GM21390 (cell line): ENCODE measurements at regions not wholly inside any gene's neighbourhood (a gene's known extent, or its start where the extent isn't known, plus 50 kb on each side); places are given as distances from the start of the nearest gene placed in this dataset.
"Not testable (repeated sequence)": the region's sequence is repeated elsewhere in the genome, so short reads cannot be mapped to it uniquely, and the experiment has no call there.

Experiments
- ATAC-seq: cut with Tn5 transposase; IDR thresholded peaks from one replicate; pipeline ENCODE4 v1.9.1; 2021; ENCODE audit not compliant: unreplicated experiment

DNA sequence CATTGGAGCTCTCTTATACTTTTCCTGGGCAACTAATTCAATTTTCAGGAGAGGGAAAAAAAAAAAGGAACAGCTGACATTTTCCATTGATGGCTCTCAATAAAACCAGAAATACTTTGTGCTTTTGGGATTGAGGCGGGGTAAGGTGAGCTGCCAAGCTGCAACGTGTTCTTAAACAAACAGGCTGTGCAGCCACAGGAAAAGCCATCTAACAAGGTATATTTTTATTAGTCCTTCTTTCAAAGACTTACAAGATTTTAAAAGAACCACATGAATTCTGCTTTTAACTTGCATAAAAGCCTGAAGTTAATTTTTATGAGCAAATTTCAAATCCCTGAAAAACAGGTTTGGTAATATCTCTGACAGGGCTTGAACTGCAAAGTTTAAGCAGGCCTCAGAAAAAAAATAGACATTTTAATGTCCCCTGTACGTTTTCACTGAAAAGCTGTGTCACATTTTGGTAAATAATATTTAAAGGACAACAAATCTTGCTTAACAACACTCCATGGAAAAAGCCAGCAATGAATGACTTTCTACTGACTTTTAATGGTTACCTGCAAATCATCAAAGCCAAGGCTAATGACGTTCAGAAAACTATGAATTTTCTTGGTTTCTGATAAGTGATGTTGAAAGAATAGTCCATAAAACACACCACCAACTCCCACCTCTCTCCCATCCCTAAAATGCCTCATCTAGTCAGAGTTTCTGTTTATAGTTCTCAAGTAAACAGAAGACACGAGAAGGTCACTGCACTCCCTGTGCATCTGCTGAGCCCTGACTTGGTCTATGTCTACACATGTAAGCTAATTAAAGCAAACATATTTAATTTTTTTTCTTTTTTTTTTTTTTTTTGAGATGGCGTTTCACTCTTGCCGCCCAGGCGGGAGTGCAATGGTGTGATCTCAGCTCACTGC is 433.6 kb downstream of the PIK3R1 start:
- ATAC-seq = no peak

DNA sequence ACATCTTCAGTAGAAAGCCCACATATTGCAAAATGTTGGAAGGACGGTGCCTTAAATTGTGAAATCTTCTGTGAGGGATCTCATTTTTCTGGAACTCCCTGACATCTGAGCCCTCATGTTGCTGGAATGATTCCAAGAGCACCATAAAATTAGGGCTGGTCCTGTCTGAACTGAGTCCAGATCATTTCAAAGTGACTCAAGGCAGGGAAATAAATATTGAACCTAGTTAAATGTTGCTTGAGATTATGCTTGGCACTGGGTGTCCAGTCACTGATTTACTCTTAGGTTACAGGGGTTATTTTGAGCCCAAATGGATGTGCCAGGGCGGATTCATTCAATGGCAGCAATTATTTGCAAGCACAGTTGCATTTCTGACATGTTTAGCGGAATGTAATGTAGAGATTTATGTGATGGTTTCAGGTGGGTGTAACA is 437.0 kb downstream of the PIK3R1 start:
- ATAC-seq = no peak

DNA sequence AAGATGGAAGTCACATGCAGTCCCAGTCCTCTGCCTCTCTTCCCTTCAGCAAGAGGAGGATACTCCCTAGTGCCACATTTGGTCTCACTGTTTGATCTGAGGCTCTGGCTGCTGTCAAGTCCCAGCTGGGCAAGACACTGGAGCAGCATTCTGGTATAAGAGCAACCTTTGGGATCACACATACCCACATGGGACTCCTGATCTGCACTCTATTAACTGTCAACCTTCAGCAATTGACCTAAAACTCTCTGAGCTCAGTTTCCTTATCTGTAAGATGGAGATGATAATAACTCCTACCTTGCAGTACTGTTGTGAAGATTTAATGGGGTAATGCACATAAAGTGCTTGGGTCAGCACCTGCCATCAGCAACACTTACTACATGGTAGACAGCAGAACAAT is 437.9 kb downstream of the PIK3R1 start:
- no peak for ATAC-seq

DNA sequence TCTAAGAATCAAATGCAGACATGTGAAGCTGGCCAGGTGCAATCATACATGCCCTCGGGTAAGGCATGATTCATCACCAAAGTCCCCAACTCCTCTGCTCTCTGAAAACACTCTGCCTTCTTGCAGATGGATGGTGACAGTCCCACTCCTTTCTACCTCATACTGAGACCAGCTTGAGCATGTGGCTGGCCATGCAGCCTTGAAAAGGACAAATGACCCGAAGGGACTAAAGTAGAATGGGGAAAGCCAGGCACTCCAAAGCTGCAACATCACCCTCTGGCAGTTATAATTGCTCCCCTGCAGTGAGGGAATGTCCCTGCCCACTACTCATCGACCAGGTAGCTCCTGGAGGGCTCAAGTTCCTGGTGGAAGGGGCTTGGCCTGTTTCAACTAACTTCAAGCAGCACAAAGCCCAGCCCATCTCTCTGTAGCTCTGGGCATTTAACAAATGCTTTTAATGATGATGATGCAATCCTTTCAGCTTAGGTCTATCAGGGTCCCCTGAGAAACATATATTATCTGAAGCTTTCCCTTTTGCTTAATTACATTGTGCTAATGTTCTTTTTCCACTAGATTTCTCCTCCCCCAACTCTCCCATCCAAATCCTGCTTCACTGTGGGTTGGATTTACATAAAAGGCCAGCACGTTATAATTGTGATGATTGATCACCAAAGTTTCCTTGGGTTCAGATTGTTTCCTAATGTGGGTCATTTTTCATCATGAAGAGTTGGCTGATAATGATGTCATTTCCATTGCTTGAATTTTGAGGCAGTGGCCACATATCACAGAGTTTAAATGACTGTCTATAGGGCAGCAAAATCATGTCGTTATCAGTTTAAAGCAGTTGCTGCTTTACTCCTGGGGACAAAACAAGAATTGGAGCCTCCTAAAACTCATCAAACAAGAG is 436.5 kb upstream of the SLC30A5 start:
- no peak for ATAC-seq

DNA sequence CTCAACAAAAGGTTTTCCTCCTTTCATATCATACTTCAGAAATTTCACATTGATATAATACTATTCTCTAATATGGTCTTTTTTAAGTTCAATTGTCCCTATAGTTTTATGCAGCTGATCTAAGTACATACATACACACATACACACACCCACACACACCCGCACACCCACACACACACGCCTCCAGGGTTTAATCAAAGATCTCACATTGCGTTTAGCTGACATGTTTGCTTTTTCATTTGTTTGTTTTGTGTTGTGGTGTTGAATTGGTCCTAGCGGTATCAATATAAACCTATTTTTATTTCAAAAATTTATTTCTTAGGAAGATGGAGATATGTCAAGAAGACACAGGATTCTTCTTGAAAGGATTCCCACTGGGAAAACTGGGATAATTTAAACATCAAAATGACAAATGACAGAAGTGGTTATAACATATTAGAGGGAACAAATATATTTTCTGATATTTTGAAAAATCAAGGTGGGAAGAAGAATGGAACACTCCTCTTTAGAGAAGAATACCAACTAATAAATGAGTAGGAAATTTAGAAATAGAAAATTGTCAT is 434.9 kb upstream of the SLC30A5 start:
- no peak for ATAC-seq

DNA sequence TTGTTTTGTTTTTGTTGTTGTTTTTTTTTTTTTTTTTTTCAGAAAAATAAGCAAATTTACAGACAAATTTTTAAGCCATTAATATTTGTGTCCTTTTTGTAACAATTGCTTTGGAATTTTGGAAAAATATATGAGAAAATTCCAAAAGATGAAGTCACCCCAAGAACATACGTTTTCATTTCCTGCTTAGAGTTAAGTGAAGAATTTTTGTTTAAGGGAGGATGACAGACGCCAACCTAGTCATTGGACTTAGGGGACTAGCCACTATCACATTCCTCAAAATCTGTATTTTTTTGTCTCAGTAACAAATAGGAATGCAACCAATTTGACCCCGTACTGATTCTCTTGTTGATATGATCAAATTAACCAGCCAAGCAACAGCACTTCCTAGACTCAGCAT is 433.9 kb upstream of the SLC30A5 start:
- no peak for ATAC-seq

DNA sequence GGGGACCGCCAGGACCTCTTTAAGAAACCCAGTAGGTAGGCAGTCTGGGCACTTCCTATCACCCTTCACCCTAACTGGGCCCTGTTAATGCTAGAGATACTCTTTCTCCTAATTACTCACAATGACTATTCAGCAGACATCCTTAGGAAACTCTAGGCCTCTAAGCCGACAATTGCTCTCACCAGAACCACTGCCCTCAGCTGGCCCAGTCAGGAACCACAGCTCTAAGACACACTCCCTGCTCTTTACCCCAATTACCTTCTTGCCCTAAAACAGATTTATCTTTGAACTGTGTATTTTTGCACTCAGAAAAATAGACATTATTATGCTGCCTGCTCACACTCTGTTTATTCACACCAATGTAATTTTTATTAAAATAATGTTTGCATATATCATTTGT is 432.6 kb upstream of the SLC30A5 start:
- no peak for ATAC-seq

DNA sequence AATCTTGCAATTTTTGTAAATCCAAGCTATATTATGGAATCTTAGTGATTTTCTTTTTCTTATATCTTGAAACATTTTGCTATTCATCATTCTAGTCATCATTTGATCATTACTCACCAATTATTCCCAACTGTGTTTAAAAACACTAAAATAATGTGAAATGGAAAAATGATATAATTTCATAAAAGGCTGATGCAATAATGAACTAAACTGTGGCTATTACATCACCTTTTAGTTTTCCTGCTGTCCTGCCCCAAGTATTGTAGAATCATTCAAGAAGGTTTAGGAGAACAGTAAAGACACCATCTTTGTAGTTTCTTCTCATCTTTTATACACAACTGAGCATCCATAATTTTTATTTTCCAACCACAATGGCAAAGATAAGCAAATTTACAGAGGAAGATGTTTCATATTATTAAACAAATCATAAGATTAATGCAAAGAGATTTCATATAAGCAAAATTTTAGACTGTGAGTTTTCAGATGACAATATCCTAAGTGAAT is 431.0 kb upstream of the SLC30A5 start:
- ATAC-seq = no peak

DNA sequence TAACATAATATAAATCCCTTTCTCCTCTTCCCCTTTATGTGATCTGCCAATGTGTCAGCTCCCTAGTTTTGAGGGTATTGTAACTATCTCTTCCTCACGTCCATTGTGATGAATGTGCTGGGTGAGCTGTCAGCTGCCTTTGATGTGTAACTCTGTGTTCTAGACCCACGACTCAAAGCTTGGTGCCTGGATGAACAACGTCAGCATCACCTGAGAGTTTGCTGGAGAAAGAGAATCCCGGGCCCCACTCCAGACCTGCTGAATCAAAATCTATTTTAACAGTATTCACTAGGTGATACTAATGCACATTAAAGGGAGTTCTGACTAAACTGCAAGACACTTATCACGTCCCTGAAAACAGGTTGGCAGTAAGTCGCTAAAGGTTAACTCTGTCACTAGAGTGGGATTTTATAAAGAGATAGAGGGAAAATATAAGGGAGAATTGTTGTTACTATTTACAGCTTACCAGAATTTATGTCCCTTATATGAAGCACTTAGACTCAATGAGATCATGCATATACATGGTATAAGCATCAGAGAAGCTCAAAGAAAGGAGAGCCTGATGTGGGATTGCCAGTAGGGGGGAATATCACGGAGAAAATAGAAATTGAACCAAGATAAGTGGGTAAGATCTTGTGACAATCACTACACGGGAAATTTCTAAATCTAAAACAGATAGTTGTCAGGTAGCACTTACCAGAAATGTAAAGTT is 423.8 kb upstream of the SLC30A5 start:
- ATAC-seq = no peak

DNA sequence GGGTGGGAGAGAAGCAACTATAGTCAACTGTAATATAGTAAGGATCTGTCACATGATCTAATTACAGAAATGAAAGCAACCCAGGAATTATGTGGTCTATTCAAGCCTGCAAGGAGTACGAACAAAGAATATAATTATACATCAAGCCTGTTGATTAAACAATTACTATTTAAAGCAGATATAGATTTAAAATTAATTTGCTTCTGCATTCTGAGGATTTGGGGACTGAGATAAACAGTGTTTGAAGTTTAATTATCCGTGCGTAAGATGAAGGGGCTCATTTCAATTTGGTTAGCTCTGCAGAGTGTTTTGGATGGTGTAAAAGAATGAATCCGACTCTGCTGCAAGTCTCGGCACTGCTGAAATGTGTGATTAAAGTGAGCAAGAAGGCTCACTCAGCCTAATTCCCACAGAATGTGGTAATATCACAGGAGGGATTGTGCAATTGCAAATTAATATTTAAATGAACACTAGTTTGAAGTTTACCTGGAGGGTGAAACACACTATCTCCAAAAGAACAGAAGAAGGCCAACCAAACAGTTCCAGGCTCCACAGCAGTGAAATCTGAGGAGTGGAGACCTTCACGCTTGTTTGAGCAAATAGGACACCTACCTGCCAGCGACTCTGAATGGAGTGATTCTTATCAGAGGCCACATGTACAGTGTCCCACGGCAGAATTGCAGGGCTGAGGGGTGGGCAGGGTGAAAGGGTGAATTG is 420.6 kb upstream of the SLC30A5 start:
- ATAC-seq = no peak

DNA sequence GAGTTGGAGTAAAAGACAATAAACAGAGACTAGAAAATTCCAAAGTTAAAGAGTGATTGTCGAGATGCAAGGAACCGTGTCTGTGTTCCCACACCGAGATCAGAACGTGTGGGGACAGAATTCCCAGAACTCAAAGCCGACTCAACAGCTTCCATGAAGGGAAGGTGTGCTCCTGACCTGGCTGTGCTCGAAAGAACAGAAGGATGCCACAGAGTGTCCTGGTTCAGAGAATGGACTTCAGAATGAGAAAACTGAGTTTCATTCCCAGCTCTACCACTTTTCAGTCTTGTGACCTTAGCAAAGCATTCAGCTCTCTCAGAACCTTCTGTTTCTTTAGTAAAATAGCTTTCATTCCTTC is 420.0 kb upstream of the SLC30A5 start:
- ATAC-seq = no peak

DNA sequence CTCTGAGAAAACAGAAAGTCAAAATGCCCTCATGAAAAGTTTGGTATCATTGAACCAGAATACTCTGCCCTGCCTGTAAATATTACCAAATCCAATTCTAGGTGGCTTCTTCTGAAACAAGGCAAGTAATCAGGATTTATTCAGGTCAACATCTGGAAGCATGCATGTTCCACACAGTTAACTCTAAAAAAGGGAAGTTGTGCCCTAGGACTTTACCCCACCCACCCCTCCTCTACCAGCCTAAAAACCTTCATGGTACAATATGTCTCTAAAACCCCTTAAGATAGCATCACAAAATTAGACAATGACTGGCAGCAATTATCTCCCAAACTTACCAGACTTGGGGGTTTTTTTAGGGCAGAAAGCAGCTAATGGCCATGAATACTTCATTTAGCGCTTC is 414.8 kb upstream of the SLC30A5 start:
- no peak for ATAC-seq

DNA sequence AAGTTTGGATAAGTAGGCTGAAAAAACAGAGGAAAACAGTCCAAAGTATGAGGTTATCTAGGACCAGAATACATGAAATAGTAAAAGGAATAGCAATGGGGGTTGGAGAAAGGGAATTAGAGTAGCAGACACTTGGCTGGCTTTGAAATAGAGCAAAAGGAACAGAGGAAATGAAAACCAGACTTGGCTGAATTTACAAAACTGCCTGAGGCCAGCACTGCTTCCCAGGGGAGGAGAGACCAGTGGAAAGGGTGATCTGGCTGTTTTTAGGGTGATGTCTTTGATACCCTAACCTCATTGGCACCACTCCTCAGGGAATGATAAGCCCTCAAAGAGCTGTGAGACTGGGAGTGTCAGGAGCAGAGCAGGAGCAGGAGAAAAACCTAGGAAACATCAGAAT is 413.4 kb upstream of the SLC30A5 start:
- no peak for ATAC-seq

DNA sequence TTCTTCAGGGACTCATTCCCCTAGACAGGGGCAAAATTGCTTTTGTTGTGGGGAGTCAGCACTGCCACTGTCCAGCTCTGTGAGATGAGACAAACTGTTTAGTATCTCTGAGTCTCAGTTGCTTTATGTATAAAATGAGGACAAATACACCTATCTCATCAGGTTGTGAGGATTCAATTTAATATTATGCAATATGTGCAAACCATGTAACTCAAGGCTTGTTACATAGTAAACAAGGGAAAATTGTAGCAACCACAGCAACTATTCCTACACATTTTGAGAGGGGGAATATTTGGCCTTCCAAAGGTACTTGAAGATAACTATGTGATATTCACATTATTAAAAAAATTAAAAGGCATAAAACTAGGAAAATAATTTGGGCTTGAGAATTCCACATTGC is 411.9 kb upstream of the SLC30A5 start:
- ATAC-seq = no peak

DNA sequence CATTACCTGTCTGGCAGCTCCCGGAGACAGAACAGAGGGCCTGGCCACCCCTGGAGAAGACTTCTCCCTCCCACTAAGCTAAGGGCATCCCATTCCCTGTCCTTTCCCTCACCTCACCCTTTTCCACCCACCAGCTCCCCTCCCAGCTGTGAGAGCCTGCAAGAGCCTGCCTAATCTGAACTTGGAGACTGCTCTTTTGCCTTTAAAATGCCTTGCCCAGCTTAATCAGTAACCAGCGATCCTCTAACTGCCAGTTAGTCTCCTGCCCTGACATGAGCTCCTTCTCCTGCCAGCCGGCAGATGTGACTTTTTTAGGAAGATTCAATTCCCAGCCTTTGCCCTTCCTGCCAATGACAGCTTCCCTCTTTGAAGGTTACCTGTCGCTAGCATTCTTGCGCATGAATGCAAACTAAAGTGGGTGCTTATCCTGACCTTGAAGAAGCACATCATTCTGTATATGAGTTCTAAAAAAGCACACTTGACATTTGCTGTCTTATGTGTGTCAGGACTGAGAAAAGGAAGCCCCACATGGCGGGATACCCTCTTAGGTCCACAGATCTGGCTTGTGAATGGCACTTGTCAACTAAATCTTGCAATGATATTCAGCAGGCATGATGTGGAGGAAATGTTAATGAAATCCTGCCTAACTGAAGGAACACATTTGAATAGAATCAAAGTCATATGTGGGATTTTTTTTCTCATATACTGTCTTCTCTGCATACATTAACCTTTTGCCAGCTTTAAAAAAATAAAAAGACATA is 411.2 kb upstream of the SLC30A5 start:
- ATAC-seq = no peak

DNA sequence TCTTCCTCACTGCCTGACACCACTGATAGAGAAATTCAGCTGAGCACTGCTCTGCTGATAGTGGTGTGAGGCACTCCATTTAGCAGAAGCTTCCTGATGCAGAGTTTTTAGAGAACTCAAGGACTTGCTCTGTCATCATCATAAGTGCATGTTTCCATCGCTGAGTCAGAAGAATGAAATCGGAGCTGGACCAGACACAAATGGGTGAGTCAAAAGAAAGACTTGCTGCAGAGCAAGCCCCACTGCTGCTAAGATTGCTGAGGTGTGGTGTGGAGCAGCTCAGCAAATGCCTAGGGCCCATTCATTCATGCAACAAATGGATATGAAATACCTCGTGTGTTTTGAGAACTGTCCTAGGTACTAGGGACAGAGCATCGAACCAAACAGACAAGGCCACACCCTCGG is 410.2 kb upstream of the SLC30A5 start:
- no peak for ATAC-seq

DNA sequence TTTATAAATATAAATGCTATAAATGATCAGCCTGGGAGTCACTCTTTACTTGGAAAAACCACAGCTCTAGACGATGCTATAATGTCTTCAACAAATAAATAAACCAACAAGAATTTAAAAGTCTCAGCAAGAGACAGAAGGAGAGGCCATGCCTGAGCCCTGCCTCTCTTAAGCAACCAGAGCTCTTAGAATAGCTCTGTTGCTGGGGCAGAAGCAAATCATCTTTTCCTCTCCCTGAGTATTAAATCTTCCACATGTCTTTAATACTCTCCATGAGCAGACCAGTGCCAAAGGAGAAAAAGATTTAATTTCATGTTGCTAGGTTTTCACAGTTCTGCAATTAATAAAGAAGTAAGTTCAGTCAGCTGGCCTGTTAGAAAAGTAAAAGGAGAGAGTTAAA is 408.0 kb upstream of the SLC30A5 start:
- no peak for ATAC-seq

DNA sequence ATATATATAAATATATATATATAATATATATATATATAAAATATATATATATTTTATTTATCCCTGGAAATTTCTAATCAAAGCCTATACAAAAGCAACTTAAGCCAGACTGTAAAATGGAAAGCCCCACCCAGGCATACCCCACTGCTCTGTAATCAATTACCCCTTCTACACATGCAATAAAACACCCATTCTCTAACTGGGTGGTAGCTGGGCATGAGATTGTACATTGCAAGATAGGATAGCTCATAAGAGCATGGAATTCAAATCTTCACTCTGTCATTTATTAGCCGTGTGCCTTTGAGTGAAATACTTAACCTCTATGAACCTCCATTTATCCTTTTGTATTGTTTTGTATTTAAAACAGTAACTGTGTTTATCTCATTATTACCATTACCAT is 405.3 kb upstream of the SLC30A5 start:
- no peak for ATAC-seq

DNA sequence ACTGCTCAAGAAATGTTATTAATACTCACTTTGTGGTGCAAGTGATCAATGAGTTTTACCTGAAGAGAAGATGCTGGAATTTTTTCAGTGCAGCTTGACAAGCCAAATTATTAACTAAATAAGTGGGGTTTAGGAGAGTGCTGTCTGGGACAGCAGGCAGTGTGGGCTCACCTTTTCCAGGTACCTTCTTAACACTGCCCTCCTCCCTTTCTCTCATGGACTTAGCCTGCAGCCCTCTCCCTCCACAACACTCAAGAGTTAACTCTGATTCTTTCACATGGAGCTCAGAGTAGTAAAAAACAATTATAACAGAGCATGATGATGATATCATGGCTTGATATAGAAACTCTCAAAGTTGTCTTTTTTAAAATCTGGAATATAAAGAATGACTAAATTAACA is 404.8 kb upstream of the SLC30A5 start:
- no peak for ATAC-seq

DNA sequence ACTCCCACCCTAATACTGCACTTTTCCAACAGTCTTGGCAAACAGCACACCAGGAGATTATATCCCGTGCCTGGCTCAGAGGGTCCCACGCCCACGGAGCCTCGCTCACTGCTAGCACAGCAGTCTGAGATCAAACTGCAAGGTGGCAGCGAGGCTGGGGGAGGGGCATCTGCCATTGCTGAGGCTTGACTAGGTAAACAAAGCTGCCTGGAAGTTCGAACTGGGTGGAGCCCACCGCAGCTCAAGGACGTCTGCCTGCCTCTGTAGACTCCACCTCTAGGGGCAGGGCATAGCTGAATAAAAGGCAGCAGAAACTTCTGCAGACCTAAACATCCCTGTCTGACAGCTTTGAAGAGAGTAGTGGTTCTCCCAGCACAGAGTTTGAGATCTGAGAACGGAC is 401.9 kb upstream of the SLC30A5 start:
- ATAC-seq = not testable (repeated sequence)
